Aorta (tissue), 5 donors: ENCODE measurements at regions not wholly inside any gene's neighbourhood (a gene's known extent, or its start where the extent isn't known, plus 50 kb on each side); places are given as distances from the start of the nearest gene placed in this dataset.

Source experiments
- ATAC-seq: fragments of 200-7000 bp; cut with Tn5 transposase; one replicate; pipeline ENCODE4 v1.9.1; 2022; ENCODE audit warnings: moderate library complexity; ENCODE audit not compliant: low FRiP score
- DNase-seq, 2 donors: peaks; one replicate each; pipeline ENCODE4 v3.0.0-alpha.2; 2020
- H3K27ac ChIP-seq, 2 donors: one replicate each; pipeline ENCODE4 v1.5.1; 2013; ENCODE audit warnings: low read length in 2 of 2, mild to moderate bottlenecking in 2 of 2, moderate library complexity in 2 of 2, control low read depth in 1 of 2, inconsistent platforms in 1 of 2, low read depth in 1 of 2
- H3K27me3 ChIP-seq, 2 donors: one replicate each; pipeline ENCODE4 v1.6.1; 2013; ENCODE audit warnings: control low read depth in 1 of 2, low read length in 1 of 2, mild to moderate bottlenecking in 1 of 2, moderate library complexity in 1 of 2; ENCODE audit not compliant: insufficient read depth in 2 of 2, control insufficient read depth in 1 of 2
- H3K36me3 ChIP-seq, 2 donors: one replicate each; pipeline ENCODE4 v1.6.1; 2013; ENCODE audit warnings: control low read depth in 1 of 2, low read length in 1 of 2, mild to moderate bottlenecking in 1 of 2; ENCODE audit not compliant: insufficient read depth in 2 of 2, control insufficient read depth in 1 of 2
- H3K4me1 ChIP-seq, 2 donors: one replicate each; pipeline ENCODE4 v1.6.1; 2013; ENCODE audit warnings: low read length in 2 of 2, control low read depth in 1 of 2, mild to moderate bottlenecking in 1 of 2, moderate library complexity in 1 of 2; ENCODE audit not compliant: insufficient read depth in 2 of 2, control insufficient read depth in 1 of 2
- H3K4me3 ChIP-seq, 2 donors: one replicate each; pipeline ENCODE4 v1.5.1; 2013; ENCODE audit warnings: low read length in 2 of 2, control low read depth in 1 of 2, mild to moderate bottlenecking in 1 of 2
- H3K9me3 ChIP-seq: one replicate; pipeline ENCODE4 v1.6.1; 2013; ENCODE audit warnings: mild to moderate bottlenecking, low read length; ENCODE audit not compliant: control insufficient read depth
- WGBS, 2 donors: extraction: QIAGEN DNeasy Blood & Tissue Kit; methylation state at CpG; one replicate each; pipeline ENCODE4 v1.1.7; 2013; 5-methylcytosine and 5-hydroxymethylcytosine counted together
- intact Hi-C, 2 donors: fragments of 100-400 bp; cut with DNase I; formaldehyde crosslinking; loops; one replicate each; pipeline versions ENCODE4 v1.14.2 to v1.15.0; 2022
- donor health status: healthy with polysubstance abuse.
- donor health status: Bipolar disorder and iron deficiency.
- donor health status: DM: no; HTN: no; CAD: no.
- donor health status: DM: no; HTN: no; CAD: no.
- donor health status: DM: yes; HTN: yes; CAD: no.

GRCh38 chr4:19961091-19961490, 290.6 kb upstream of the SLIT2 start:
- H3K9me3 ChIP-seq, result no peaks in the 10 kb centered on the region
- ATAC-seq, result no peak
- H3K27ac ChIP-seq, result no peak overlapping the region
- H3K36me3 ChIP-seq, result no peaks in the 10 kb centered on the region
- no peaks in the 10 kb centered on the region for H3K4me1 ChIP-seq
- H3K27me3 ChIP-seq, result no peaks in the 10 kb centered on the region
- intact Hi-C loops, result no loop called here
- H3K4me3 ChIP-seq, result no peak overlapping the region
- WGBS, 2 donors, result 16 to 31% methylated on average over 1 of the region's 1 CpG
- DNase-seq, result no peak

- H3K27ac ChIP-seq, result no peak overlapping the region
- H3K9me3 ChIP-seq, result peaks cover 3% of the 10 kb centered on the region
- intact Hi-C loops, result no loop called here
- WGBS, 2 donors, result 85 to 88% methylated on average over 2 of the region's 2 CpGs
- no peak for ATAC-seq
- no peak overlapping the region for H3K4me3 ChIP-seq
- DNase-seq, result no peak
- no peaks in the 10 kb centered on the region for H3K4me1 ChIP-seq
- H3K36me3 ChIP-seq, result no peaks in the 10 kb centered on the region
- no peaks in the 10 kb centered on the region for H3K27me3 ChIP-seq
Measured at GRCh38 chr4:19958848-19959247, 292.9 kb upstream of the SLIT2 start.

GRCh38 chr4:19947349-19947748, 304.4 kb upstream of the SLIT2 start:
- no peak for DNase-seq
- intact Hi-C loops, result no loop called here
- peaks cover 1% of the 10 kb centered on the region for H3K9me3 ChIP-seq
- no peak overlapping the region for H3K4me3 ChIP-seq
- ATAC-seq, result no peak
- no peak overlapping the region for H3K27ac ChIP-seq
- 7% methylated on average over 1 of the region's 1 CpG for WGBS, 2 donors
- H3K4me1 ChIP-seq, result no peaks in the 10 kb centered on the region
- H3K36me3 ChIP-seq, result no peaks in the 10 kb centered on the region
- no peaks in the 10 kb centered on the region for H3K27me3 ChIP-seq

GRCh38 chr4:19945979-19946380, 305.7 kb upstream of the SLIT2 start:
- Histone ChIP-seq H3K36me3 (no peaks in the 10 kb centered on the region), H3K27me3 (no peaks in the 10 kb centered on the region), H3K4me1 (no peaks in the 10 kb centered on the region), H3K4me3 (no peak overlapping the region), H3K9me3 (no peaks in the 10 kb centered on the region), H3K27ac (no peak overlapping the region)
- ATAC-seq (no peak), DNase-seq (no peak)
- intact Hi-C loops, result no loop called here
- 79 to 80% methylated on average over 3 of the region's 3 CpGs for WGBS, 2 donors

- Histone ChIP-seq H3K27ac (no peak overlapping the region), H3K9me3 (no peaks in the 10 kb centered on the region), H3K36me3 (no peaks in the 10 kb centered on the region), H3K27me3 (no peaks in the 10 kb centered on the region), H3K4me3 (no peak overlapping the region), H3K4me1 (no peaks in the 10 kb centered on the region)
- intact Hi-C loops, result no loop called here
- ATAC-seq, result no peak
- WGBS, 2 donors, result 62 to 66% methylated on average over 2 of the region's 2 CpGs
- no peak for DNase-seq
Measured at GRCh38 chr4:19945501-19945900, 306.2 kb upstream of the SLIT2 start.

- WGBS, 2 donors, result 19 to 31% methylated on average over 2 of the region's 2 CpGs
- no peak overlapping the region for H3K4me3 ChIP-seq
- DNase-seq, result no peak
- ATAC-seq, result no peak
- intact Hi-C loops, result no loop called here
- H3K27ac ChIP-seq, result no peak overlapping the region
- no peaks in the 10 kb centered on the region for H3K4me1 ChIP-seq
- no peaks in the 10 kb centered on the region for H3K9me3 ChIP-seq
- H3K36me3 ChIP-seq, result no peaks in the 10 kb centered on the region
- H3K27me3 ChIP-seq, result no peaks in the 10 kb centered on the region
Measured at GRCh38 chr4:19944806-19945205, 306.9 kb upstream of the SLIT2 start.

- Histone ChIP-seq H3K9me3 (no peaks in the 10 kb centered on the region), H3K36me3 (no peaks in the 10 kb centered on the region), H3K4me1 (no peaks in the 10 kb centered on the region), H3K27ac (no peak overlapping the region), H3K27me3 (no peaks in the 10 kb centered on the region), H3K4me3 (no peak overlapping the region)
- ATAC-seq (no peak), DNase-seq (no peak)
- intact Hi-C loops, result no loop called here
Measured at GRCh38 chr4:19944251-19944650, 307.5 kb upstream of the SLIT2 start.

- Histone ChIP-seq H3K27ac (no peak overlapping the region), H3K36me3 (no peaks in the 10 kb centered on the region), H3K4me1 (no peaks in the 10 kb centered on the region), H3K4me3 (no peak overlapping the region), H3K9me3 (no peaks in the 10 kb centered on the region), H3K27me3 (no peaks in the 10 kb centered on the region)
- intact Hi-C loops, result no loop called here
- ATAC-seq, result no peak
- DNase-seq, result no peak
- WGBS, 2 donors, result 87 to 89% methylated on average over 2 of the region's 2 CpGs
Measured at GRCh38 chr4:19941434-19941833, 310.3 kb upstream of the SLIT2 start.

- no peak for ATAC-seq
- whole genome bisulfite sequencing, 2 donors, result 44 to 55% methylated on average over 1 of the region's 1 CpG
Measured at GRCh38 chr4:19940861-19941260, 310.8 kb upstream of the SLIT2 start.

More at GRCh38 chr4:19940861-19941260, 310.8 kb upstream of the SLIT2 start:
- DNase-seq, result no peak
- H3K4me3 ChIP-seq, result no peak overlapping the region
- H3K9me3 ChIP-seq, result no peaks in the 10 kb centered on the region
- H3K27ac ChIP-seq, result no peak overlapping the region
- no peaks in the 10 kb centered on the region for H3K36me3 ChIP-seq
- no peaks in the 10 kb centered on the region for H3K27me3 ChIP-seq
- no peaks in the 10 kb centered on the region for H3K4me1 ChIP-seq
- intact Hi-C loops, result no loop called here
